ENCODE measurements at regions not wholly inside any gene's neighbourhood (a gene's known extent, or its start where the extent isn't known, plus 50 kb on each side); places are given as distances from the start of the nearest gene placed in this dataset.
A peak's percentile ranks its signal among the peaks of the same experiment; 100 is the strongest.

DNA sequence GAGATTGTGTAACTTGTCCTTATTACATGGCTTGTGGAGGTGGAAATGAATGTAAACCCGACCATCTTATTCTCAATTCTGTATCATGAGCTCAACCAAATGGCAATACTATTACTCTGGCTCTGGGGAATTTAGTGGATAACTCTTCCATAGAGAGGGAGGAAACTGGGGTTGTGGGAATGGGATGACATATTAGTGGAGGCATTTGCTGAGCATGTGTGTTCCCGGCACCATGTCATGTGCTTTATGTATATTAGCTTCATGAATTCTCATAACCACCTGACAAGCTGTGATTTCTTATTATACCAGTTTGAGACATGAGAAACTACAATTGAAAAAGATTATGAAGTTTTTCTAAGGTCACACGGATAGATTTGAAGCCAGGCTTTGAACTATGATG is 112.8 kb upstream of the TMEFF2 start:
- peak; percentile 68 for DNase-seq

DNA sequence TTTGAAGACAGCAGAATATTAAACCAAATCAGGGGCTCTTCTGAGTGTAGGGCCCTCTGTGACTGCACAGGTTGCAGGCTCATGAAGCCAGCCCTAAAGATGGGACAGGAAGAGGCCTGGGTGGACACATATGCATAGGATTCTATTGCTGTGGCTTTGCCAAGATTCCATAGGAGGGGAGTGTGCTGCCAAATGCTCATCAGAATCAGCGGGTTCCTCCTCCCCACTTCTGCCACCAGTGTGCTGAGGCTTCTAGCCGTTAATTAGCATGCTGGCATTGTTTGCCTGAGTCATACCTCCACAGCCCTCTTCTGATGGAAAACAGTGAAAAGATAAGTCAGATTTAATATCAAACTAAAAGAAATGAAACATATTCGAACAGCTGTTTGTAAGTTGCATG is 103.9 kb upstream of the TMEFF2 start:
- peak; percentile 2 for DNase-seq

DNA sequence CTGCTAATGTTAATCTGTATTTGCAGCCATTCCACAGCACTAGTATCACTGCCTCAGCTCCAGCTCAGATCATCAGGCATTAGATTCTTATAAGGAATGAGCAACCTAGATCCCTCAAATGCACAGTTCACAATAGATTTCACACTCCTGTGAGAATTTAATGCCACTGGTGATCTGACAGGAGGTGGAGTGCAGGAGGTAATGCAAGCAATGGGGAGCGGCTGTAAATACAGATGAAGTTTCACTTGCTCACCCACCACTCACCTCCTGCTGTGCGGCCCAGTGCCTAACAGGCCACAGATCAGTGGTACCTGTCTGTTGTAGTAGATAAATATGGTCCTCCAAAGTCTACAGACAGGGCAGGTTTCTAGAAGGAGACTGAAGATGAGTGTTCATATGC is 97.7 kb upstream of the TMEFF2 start:
- no peak for DNase-seq

DNA sequence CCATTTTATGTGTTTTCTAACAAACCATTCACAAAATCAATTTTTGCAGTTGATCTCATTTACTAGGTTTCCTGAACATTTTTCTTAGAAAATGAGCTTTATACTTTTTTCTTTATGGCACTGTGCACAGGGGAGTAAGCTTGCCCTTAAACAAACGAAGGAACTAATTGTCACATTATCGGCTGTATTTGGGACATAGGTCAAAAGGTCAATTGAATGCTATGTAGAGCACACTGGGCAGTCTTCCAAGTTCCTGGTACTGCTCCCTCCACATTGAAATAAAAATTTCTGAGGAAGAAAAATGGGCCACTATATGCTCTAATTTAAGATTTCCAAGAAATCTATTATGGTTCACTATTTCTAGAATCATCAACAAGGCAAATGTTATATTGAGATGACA is 93.6 kb upstream of the TMEFF2 start:
- DNase-seq = no peak

DNA sequence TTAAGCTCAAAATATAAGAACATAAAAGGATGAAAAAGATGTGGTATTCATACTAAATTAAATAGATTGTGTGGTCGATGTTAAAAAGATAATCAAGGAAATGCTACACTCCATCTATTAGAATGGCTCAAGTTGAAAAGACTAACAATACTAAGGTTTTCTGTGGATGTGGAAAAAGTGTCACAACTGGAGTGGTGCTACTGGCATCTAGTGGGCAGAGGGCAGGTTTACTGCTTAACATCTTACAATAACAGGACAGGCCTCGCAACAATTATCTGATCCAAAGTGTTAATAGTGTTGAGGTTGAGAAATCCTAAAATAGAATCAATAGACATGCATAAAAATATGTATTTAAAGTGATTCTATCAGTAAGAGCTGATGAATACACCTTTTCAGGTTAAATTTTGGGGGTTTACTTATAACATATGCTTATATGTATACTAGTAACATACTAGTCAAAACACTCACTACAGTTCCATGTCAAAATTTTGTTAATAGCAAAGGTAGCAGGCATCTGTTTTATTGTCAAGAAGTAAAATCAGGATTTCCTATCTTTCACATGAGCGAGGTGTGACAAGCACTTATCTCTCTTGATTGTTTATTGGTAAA is 91.5 kb upstream of the TMEFF2 start:
- peak; percentile 70 for DNase-seq

DNA sequence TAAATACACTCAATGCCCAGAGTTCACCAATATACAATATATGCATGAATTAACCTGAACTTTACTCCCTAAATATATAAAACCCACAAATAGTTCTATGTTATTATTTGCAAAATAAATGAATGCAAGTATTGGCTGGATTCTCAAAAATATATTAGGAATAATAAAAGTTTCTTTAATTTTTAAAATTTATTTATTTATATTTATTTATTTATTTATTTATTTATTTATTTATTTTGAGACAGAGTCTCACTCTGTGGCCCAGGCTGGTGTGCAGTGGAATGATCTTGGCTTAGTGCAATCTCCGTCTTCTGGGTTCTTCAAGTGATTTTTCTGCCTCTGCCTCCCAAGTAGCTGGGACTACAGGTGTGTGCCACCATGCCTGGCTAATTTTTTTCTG is 88.7 kb upstream of the TMEFF2 start:
- no peak for DNase-seq

DNA sequence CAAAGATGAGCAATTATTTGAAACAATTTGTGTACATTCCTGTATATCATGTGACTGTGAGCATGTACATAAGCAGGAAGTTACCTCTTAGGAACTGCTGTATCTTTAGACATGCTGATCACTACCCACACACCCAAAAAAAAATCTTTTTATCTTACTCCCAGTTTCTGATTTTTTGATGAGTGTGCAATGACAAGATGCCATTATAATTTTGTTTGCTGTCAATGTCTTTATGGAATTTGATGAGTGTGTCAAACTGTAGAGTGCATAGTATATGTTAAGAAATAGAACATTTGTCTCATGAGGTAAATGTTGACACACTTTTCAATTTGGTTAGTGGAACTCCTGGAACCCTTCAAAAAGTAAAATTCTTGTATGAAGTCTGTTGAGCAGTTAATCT is 84.0 kb upstream of the TMEFF2 start:
- no peak for DNase-seq

DNA sequence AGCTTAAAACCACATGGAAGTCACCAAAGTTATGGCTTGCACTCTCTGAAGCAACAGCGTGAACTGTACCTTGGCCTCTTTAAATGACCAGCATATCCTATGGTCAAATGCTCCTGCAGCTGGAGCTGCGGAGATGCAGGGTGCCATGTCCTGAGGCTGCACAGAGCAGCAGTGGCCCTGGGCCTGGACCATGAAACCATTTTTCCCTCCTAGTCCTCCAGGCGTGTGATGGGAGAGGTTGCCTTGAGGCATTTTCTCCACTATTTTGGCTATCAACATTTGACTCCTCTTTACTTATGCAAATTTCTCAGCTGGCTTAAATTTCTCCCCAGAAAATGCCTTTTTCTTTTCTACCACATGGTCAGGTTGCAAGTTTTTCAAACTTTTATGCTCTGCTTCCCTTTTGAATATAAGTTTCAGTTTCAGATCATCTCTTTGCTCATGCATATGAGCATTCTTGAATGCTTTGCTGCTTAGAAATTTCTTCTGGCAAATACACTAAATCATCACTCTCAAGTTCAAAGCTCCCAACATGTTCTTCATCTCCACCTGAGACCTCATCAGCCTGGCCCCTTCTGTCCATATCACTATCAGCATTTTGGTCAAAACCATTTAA is 82.9 kb upstream of the TMEFF2 start:
- DNase-seq = no peak

DNA sequence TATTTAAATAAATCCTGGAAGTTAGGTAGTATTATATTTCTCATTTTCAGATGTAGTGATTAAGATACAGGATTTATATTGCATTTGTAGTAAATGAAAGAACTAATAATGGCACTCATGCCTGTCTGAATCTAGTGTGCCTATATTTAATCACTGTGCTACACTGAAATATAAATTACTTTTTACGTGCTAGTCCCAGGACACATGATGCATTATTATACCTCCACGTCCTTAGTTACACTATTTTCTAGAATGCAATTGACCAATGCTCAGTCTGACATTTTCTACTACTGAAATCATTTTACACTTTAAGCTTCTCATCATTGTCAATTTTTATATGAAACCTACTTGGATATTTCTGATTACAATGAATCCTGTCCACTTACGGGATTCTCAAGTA is 80.9 kb upstream of the TMEFF2 start:
- no peak for DNase-seq

DNA sequence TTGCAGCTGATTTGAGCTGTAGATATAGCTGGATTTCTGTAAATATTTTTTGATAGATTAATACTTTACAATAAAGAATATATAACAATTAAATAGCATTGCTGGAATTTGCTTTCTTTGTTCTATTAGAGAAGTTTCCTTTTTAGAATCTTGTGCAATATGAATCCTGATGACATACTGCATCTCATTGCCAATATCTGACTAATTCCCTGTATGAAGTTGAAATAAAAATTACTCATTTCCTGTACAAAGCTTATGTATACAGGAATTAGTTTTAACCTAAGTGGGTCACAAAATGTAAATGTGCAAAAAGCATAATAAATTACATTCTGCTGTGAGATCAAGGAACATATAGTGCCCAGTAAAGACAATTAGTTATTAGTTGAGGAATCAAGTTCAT is 72.8 kb upstream of the TMEFF2 start:
- DNase-seq = peak; percentile 88

DNA sequence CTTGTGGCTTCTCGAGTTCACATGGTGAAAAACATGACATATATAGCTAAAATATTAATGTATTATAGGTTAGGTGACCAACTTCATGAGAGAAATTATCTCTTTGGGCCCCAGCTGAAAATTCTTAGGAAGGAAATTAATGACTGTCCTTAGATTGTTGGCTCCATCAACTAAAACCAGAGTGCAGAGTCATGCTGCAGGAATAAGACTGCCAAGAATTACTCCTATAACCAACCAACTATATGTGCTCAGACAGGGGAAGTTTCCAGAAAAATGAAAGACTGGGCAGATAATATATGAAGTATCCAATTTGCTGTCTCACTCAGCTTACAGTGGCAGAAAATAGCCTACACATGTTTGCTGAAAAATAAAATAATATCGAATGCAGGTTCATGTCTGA is 71.0 kb upstream of the TMEFF2 start:
- DNase-seq = no peak

DNA sequence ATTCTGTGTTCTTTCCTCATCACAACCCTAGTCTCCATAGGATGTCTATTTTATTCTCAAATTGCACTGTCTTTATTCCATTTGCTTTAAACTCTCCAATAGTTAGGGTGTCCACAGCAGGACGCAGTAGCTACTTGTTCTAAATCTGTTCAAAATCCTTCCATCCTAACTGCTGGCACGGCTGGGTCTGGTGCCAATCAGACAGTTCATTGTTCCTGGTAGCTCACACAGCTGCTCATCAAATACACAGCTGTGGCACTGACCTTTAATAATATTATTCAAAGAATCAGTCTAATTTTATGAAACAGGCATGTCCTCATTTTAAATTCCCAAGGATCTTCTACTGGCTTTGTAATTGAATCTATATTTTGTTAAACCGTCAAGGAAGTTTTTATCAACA is 59.7 kb upstream of the TMEFF2 start:
- DNase-seq = no peak

DNA sequence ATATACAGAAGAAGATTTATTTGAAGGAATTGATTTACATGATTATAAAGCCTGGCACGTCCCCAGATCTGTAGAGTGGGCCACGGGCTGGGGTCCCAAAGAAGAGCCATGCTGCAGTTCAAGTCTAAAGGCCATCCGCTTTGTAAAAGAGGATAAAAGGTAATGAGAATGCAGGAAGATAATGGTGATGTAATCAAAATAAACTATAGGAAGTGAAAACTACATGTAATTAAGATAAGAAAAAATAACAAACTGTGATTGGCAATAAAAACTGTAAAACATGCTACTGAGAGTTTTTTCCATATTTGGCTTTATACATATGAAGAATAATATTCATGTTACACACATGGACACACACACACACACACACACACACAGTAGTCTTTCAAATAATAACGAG is 59.0 kb upstream of the TMEFF2 start:
- no peak for DNase-seq

DNA sequence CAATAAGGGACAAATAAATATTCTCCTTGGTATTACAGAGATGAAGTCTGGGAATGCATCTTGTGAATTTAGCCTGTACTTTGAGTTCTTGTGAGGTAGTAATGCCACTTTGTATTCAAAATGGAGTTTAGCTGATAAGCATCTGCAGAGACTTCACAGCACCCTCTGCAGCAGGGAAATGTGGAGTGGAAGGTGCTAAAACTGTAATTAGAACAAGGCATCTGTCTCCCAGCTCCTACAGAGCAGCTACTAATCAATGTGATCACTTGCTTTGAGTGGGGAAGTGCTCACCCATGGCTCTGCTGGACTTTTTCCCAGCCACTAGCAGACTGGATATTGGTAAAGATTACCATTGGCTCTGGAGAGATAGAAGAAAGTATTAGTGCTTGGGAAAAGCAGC is 56.2 kb upstream of the TMEFF2 start:
- no peak for DNase-seq

DNA sequence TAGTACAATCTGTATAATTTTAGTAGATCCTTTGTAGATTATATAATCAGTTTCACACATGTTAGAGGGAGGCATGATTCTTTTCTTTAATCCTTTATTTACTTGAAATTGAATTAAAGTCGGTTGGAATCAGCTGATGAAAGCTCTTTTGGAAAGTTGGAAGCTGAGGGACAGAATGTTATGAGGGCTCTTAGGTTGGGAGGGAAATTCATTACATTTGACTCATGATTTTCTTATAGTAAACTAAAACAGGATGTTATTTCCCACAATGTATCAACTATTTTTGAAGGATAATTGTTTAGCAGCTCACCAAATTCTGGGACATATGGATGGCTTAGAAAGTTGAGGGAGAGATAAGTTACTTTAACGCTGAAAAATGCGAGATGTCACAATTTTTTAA is 52.7 kb upstream of the TMEFF2 start:
- DNase-seq = peak; percentile 48

DNA sequence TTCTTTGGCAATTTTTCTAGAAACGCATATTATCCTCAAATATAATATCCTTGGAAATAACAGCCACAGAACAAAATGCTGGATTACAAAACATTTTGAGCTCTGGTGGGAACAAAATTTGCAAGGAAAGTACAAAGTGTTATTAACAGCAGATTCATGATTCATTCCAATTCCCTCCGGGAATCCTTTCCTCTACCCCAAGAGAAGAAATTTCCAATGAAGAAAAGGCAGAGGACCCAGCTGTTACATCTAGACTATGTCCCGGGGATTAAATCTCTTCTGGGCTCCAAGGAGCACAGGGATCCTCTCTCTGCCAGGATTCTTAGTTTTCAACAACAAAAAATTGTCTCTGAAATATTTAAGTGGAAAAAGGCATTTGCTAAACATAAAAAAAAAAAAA is 51.6 kb upstream of the TMEFF2 start:
- DNase-seq = no peak

DNA sequence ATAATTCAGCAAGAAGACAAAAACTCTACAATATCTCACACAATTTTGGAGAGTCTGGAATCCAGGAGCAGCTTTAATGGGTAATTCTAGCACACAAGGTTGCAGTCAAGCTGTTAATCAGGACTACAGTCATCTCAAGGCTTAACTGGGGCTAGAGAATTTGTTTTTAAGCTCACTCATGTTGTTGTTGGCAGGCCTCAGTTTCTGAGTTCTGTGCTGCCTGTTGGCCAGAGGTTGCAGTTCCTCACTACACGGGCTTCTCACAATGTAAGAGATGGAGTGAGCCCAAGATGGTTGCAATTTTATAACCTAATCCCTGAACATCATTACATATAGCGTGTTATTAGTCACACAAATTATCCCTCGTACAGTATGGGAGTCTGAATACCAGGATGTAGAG is 50.6 kb upstream of the TMEFF2 start:
- DNase-seq = peak; percentile 22

All from fibroblast of skin of back (primary cell).